ENCODE measurements at regions not wholly inside any gene's neighbourhood (a gene's known extent, or its start where the extent isn't known, plus 50 kb on each side); places are given as distances from the start of the nearest gene placed in this dataset.

DNA sequence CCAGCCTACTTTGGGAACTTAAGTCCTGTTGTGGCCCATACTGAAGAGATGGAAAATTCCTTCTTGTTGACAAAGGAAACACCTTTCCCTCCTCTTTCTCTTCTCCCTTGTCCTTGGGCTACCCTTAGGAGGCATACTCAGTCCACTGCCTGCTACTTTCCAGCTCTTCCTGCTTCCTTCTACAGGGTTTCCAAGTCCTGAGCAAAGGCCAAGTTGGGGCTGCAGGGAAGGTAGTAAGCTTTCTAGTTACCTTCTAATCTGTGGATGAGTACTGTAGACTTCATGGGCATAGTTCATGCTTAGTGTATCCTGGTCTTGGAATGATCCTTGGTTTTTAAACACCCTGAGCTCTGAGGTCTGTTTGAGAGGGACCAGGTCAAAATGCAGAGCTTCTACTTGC lies 299.2 kb upstream of the MAF start:
- peaks cover 17% of the 10 kb centered on the region for H3K4me1 ChIP-seq (ENCODE audit: control insufficient read depth, insufficient read depth, low read length, poor library complexity, severe bottlenecking)

DNA sequence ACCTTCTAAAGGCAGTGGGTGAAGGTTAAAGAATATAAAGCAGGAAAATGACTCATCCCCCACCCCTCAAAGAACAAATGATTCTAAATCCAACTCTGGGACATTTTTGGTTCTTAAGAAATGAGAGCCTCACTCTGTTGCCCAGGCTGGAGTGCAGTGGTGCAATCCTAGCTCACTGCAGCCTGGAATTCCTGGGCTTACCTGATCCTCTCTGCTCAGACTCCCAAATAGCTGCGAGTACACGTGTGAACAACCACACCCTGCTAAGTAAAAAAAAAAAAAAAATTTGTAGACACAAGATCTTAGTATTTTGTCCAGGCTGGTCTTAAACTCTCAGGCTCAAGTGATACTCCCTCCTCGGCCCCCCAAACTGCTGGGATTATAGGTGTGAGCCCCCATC lies 298.8 kb upstream of the MAF start:
- Histone ChIP-seq H3K4me1 (ENCODE audit: control insufficient read depth, insufficient read depth, low read length, poor library complexity, severe bottlenecking) (peaks cover 16% of the 10 kb centered on the region), H3K27ac (ENCODE audit: low read depth, low read length, severe bottlenecking) (no peak overlapping the region), H3K9me3 (ENCODE audit: control insufficient read depth, low read length) (no peaks in the 10 kb centered on the region), H3K4me3 (ENCODE audit: extremely low read depth, insufficient read depth, low read length, poor library complexity, severe bottlenecking) (no peak overlapping the region), H3K36me3 (ENCODE audit: control insufficient read depth, insufficient read depth, low read length) (no peaks in the 10 kb centered on the region)
- 88% methylated on average over 3 of the region's 3 CpGs; no CpG with 5 or more reads in 1 of the 2 experiments for WGBS, 2 experiments (ENCODE audit: insufficient coverage in 2 of 2)

More for the DNA sequence above, 299.2 kb upstream of the MAF start:
- Histone ChIP-seq H3K4me3 (ENCODE audit: extremely low read depth, insufficient read depth, low read length, poor library complexity, severe bottlenecking) (no peak overlapping the region), H3K36me3 (ENCODE audit: control insufficient read depth, insufficient read depth, low read length) (no peaks in the 10 kb centered on the region), H3K27ac (ENCODE audit: low read depth, low read length, severe bottlenecking) (no peak overlapping the region), H3K9me3 (ENCODE audit: control insufficient read depth, low read length) (no peaks in the 10 kb centered on the region)

DNA sequence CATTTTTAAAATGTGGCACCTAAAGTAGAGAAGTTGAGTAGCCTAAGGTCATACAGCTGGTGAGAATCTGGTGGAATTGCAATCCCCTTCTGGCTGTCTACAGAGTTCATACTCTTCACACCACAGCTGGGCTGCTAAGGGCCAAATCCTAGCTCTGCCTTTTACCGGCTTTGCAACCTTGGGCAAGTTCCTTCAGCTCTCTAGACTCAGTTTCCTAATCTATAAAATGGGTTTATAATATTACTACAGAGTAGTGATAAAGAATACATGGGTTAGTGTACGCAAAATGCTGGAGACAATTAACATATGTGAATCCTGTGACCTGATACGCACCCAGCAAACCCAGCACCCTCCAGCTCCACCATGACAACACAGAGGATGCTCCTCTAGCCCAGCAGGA lies 298.2 kb upstream of the MAF start:
- no peaks in the 10 kb centered on the region for H3K36me3 ChIP-seq (ENCODE audit: control insufficient read depth, insufficient read depth, low read length)
- no peaks in the 10 kb centered on the region for H3K9me3 ChIP-seq (ENCODE audit: control insufficient read depth, low read length)
- no peak overlapping the region for H3K27ac ChIP-seq (ENCODE audit: low read depth, low read length, severe bottlenecking)
- H3K4me3 ChIP-seq (ENCODE audit: extremely low read depth, insufficient read depth, low read length, poor library complexity, severe bottlenecking), result no peak overlapping the region
- H3K4me1 ChIP-seq (ENCODE audit: control insufficient read depth, insufficient read depth, low read length, poor library complexity, severe bottlenecking), result peaks cover 16% of the 10 kb centered on the region
- no CpG with 5 or more reads among the region's 3 CpGs for WGBS, 2 experiments (ENCODE audit: insufficient coverage in 2 of 2)

DNA sequence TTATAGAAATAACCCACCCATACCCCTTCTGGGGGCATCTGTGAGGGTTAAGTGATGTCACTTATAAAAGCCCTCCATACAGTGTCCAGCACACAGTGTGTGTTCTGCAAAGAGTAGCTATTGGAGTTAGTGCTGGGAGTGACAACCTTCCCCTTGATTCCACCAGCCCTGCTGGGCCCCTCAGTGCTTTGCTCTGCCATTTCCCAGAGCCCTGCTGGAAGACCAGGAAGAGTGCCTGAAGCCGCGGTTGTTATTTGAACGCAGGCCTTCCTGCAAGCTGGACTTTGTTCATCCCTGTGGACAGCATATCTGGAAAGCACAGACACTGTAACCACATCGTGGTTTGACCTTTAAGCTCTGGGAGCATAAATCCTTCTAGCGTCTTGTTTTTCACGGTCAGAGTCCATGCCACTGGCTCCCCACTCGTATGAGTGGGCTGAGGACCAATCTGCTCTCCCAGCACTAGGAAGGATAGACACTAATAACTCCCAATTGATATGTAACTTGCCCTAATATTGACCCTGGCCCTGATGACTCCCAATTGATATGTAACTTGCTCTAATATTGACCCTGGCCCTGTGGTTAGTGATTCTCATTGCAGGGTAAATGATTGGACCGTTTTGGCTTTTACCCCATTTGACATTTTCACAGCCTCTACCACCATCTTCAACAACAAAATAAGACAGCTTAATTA lies 297.1 kb upstream of the MAF start:
- Histone ChIP-seq H3K36me3 (ENCODE audit: control insufficient read depth, insufficient read depth, low read length) (no peaks in the 10 kb centered on the region), H3K27ac (ENCODE audit: low read depth, low read length, severe bottlenecking) (no peak overlapping the region), H3K4me1 (ENCODE audit: control insufficient read depth, insufficient read depth, low read length, poor library complexity, severe bottlenecking) (peaks cover 16% of the 10 kb centered on the region), H3K4me3 (ENCODE audit: extremely low read depth, insufficient read depth, low read length, poor library complexity, severe bottlenecking) (no peak overlapping the region), H3K9me3 (ENCODE audit: control insufficient read depth, low read length) (no peaks in the 10 kb centered on the region)
- whole genome bisulfite sequencing, 2 experiments (ENCODE audit: insufficient coverage in 2 of 2), result 82 to 83% methylated on average over 7 of the region's 8 CpGs

DNA sequence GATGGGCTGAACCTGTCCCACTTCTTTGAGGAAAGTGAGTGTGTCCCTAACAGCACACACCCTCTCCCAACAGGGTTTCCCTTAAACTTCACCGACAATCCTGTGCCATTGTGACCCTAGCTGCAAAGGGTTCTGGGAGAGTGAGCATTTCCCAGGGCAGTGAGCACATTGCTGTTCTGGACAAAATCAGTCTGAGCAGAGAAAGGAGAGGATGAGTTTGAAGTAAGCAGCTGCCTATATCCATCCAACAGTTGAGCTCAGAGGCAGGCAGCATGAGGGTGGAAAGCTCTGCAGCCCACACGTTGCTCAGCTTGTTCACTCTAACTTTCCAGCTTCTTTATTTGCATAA lies 296.5 kb upstream of the MAF start:
- no peak overlapping the region for H3K4me3 ChIP-seq (ENCODE audit: extremely low read depth, insufficient read depth, low read length, poor library complexity, severe bottlenecking)
- WGBS, 2 experiments (ENCODE audit: insufficient coverage in 2 of 2), result no CpG with 5 or more reads among the region's 2 CpGs
- H3K27ac ChIP-seq (ENCODE audit: low read depth, low read length, severe bottlenecking), result no peak overlapping the region
- peaks cover 16% of the 10 kb centered on the region for H3K4me1 ChIP-seq (ENCODE audit: control insufficient read depth, insufficient read depth, low read length, poor library complexity, severe bottlenecking)
- H3K9me3 ChIP-seq (ENCODE audit: control insufficient read depth, low read length), result no peaks in the 10 kb centered on the region
- no peaks in the 10 kb centered on the region for H3K36me3 ChIP-seq (ENCODE audit: control insufficient read depth, insufficient read depth, low read length)

DNA sequence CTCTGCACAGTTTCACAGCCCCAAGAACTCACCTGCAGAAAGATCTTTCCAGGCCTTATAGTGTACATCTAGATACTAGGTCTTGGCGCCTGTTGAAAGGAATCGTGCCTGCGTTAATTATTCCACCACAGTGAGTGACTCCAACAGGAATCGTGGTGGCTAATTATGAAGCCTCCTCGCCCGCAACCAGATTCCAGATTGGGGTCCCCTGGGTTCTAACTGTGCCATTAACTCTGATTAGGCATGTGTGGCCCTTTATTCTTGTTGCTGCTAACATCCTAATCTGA lies 295.3 kb upstream of the MAF start:
- Histone ChIP-seq H3K27ac (ENCODE audit: low read depth, low read length, severe bottlenecking) (no peak overlapping the region), H3K4me1 (ENCODE audit: control insufficient read depth, insufficient read depth, low read length, poor library complexity, severe bottlenecking) (peaks cover 16% of the 10 kb centered on the region), H3K9me3 (ENCODE audit: control insufficient read depth, low read length) (no peaks in the 10 kb centered on the region), H3K36me3 (ENCODE audit: control insufficient read depth, insufficient read depth, low read length) (no peaks in the 10 kb centered on the region), H3K4me3 (ENCODE audit: extremely low read depth, insufficient read depth, low read length, poor library complexity, severe bottlenecking) (no peak overlapping the region)
- 88 to 97% methylated on average over 6 of the region's 6 CpGs for WGBS, 2 experiments (ENCODE audit: insufficient coverage in 2 of 2)

DNA sequence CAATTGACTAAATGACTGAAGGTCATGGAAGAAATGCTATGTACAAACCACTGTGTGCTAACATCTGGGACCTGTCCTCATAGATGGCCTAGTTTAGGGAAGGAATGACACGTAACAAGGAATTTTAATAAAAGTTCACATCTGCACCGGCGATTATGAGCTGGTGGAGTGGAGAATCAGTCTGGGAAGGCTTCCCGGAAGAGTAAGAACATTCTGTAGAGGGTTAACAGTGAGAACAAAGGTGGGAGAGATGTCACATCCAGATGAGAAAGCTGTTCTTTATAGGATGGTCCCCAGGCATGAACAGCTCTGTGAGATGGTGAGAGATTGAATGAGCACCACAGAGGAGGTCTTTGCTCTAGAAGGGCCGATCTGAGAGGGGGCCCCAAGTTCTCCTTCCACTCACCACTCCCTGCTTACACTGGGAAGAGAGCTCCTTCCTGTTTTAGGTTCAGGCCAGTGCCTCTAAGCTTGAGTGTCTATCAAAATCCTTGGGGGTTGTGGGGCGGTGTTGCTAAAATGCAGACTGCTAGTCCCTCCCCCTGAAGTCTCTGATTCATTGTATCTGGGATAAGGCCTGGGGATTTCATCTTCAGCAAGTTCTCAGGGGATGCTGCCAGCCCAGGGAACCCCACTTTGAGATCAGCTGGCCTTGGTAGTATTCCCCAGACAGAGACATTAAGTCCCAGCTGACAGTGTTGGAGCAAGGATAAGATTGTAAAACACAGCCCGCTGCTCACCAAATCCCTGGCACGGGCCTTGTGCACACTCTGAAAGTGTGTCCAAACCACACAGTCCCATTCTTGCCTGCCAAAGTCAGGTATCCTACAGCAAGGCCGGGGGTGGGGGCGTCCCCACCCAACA lies 294.7 kb upstream of the MAF start:
- H3K27ac ChIP-seq (ENCODE audit: low read depth, low read length, severe bottlenecking), result no peak overlapping the region
- 94 to 98% methylated on average over 9 of the region's 10 CpGs for WGBS, 2 experiments (ENCODE audit: insufficient coverage in 2 of 2)
- H3K9me3 ChIP-seq (ENCODE audit: control insufficient read depth, low read length), result no peaks in the 10 kb centered on the region
- H3K36me3 ChIP-seq (ENCODE audit: control insufficient read depth, insufficient read depth, low read length), result no peaks in the 10 kb centered on the region
- peaks cover 11% of the 10 kb centered on the region for H3K4me1 ChIP-seq (ENCODE audit: control insufficient read depth, insufficient read depth, low read length, poor library complexity, severe bottlenecking)
- H3K4me3 ChIP-seq (ENCODE audit: extremely low read depth, insufficient read depth, low read length, poor library complexity, severe bottlenecking), result no peak overlapping the region

DNA sequence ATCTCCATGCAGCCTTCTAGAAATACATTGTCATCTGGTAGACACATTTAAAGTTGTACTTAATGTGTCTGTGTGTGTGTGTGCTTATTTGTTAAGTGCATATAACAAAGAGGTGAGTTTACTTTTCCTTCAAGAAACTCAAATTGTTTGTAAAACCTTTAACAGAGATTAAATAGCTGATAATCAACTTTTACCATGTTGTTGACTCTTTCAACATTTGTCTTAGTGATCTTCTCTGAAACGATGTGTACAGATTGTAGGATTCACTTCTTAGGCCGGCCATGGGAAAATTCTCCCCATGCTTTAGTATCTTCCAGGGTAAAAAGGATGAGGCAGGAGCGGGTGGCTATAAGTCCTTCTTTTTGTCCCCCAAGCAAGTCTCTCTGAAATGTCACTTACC lies 292.9 kb upstream of the MAF start:
- 82% methylated on average over 3 of the region's 3 CpGs; no CpG with 5 or more reads in 1 of the 2 experiments for WGBS, 2 experiments (ENCODE audit: insufficient coverage in 2 of 2)
- H3K4me3 ChIP-seq (ENCODE audit: extremely low read depth, insufficient read depth, low read length, poor library complexity, severe bottlenecking), result no peak overlapping the region
- H3K27ac ChIP-seq (ENCODE audit: low read depth, low read length, severe bottlenecking), result no peak overlapping the region
- H3K9me3 ChIP-seq (ENCODE audit: control insufficient read depth, low read length), result no peaks in the 10 kb centered on the region
- H3K4me1 ChIP-seq (ENCODE audit: control insufficient read depth, insufficient read depth, low read length, poor library complexity, severe bottlenecking), result peaks cover 4% of the 10 kb centered on the region
- H3K36me3 ChIP-seq (ENCODE audit: control insufficient read depth, insufficient read depth, low read length), result no peaks in the 10 kb centered on the region

DNA sequence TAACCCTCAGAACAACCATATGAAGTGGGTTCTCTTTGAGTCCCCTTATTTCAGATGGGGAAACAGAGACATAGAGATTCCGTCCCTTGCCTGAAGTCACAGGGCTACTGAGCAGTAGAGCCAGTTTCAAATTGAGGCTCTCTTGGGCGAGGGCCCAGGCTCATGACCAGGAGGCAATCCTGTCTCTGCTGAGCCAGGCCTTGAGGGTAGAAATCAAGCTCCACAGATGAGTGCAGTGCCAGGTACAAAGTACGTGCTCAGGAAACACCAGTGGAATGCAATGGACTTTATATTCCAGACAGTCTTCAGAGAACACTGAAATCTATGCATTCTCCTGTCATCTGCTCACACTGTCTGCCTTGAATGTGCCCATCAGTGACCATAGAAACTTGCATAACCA lies 291.7 kb upstream of the MAF start:
- Histone ChIP-seq H3K36me3 (ENCODE audit: control insufficient read depth, insufficient read depth, low read length) (no peaks in the 10 kb centered on the region), H3K9me3 (ENCODE audit: control insufficient read depth, low read length) (no peaks in the 10 kb centered on the region), H3K27ac (ENCODE audit: low read depth, low read length, severe bottlenecking) (no peak overlapping the region), H3K4me3 (ENCODE audit: extremely low read depth, insufficient read depth, low read length, poor library complexity, severe bottlenecking) (no peak overlapping the region), H3K4me1 (ENCODE audit: control insufficient read depth, insufficient read depth, low read length, poor library complexity, severe bottlenecking) (peaks cover 4% of the 10 kb centered on the region)
- 83 to 93% methylated on average over 3 of the region's 3 CpGs for WGBS, 2 experiments (ENCODE audit: insufficient coverage in 2 of 2)

DNA sequence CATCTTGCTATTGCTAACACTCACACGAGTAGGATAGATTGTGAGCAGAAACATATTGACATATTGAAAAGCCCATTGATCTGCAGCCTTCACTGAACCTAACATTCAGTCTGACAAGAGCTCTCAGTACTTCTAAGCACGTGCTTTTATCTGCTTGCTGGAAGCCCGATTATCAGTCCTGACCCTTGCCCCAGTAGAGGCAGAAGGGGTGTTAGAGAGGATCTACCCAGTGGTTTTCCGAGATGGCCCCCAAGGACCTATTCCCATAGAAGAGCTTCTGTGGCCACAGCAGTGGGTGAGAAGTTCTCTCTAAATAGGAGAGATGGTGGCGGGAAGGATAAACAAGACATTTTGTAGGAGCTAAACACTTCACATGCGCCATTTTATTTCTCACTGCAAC lies 290.9 kb upstream of the MAF start:
- no peaks in the 10 kb centered on the region for H3K9me3 ChIP-seq (ENCODE audit: control insufficient read depth, low read length)
- H3K4me1 ChIP-seq (ENCODE audit: control insufficient read depth, insufficient read depth, low read length, poor library complexity, severe bottlenecking), result peaks cover 4% of the 10 kb centered on the region
- no peak overlapping the region for H3K4me3 ChIP-seq (ENCODE audit: extremely low read depth, insufficient read depth, low read length, poor library complexity, severe bottlenecking)
- no peak overlapping the region for H3K27ac ChIP-seq (ENCODE audit: low read depth, low read length, severe bottlenecking)
- 93 to 95% methylated on average over 3 to 5 of the region's 6 CpGs for WGBS, 2 experiments (ENCODE audit: insufficient coverage in 2 of 2)
- H3K36me3 ChIP-seq (ENCODE audit: control insufficient read depth, insufficient read depth, low read length), result no peaks in the 10 kb centered on the region

All from mesodermal cell (in vitro differentiated cells).